EH (cell line): ENCODE measurements at regions not wholly inside any gene's neighbourhood (a gene's known extent, or its start where the extent isn't known, plus 50 kb on each side); places are given as distances from the start of the nearest gene placed in this dataset.

Experiments used
- DNase-seq: peaks from one replicate; pipeline ENCODE4 v3.0.0-alpha.2; 2015; ENCODE audit warnings: low read depth

GRCh38 chr12:126362964-126363363 lies 1297.7 kb downstream of the AACS start:
- DNase-seq: no peak

- peak; percentile 47 for DNase-seq
These were observed 1304.5 kb downstream of the AACS start for GRCh38 chr12:126369487-126370463.

GRCh38 chr12:126383506-126383905 lies 1318.3 kb downstream of the AACS start:
- DNase-seq: no peak

GRCh38 chr12:126384026-126384564 lies 1318.9 kb downstream of the AACS start:
- no peak for DNase-seq

- peak; percentile 13 for DNase-seq
These were observed 1320.5 kb downstream of the AACS start for GRCh38 chr12:126385785-126386184.

GRCh38 chr12:126389220-126389841 lies 1324.1 kb downstream of the AACS start:
- DNase-seq: peak; percentile 43

- DNase-seq: peak; percentile 1
These were observed 1324.7 kb downstream of the AACS start for GRCh38 chr12:126389961-126390360.

GRCh38 chr12:126390969-126391566 lies 1325.8 kb downstream of the AACS start:
- no peak for DNase-seq

GRCh38 chr12:126396536-126396935 lies 1331.3 kb downstream of the AACS start:
- DNase-seq: no peak

GRCh38 chr12:126397071-126397581 lies 1331.9 kb downstream of the AACS start:
- no peak for DNase-seq

- no peak for DNase-seq
These were observed 1332.4 kb downstream of the AACS start for GRCh38 chr12:126397660-126398059.

- DNase-seq: no peak
These were observed 1335.6 kb downstream of the AACS start for GRCh38 chr12:126400831-126401230.

- no peak for DNase-seq
These were observed 1339.2 kb downstream of the AACS start for GRCh38 chr12:126404293-126404881.

- peak; percentile 0 for DNase-seq
These were observed 1353.2 kb downstream of the AACS start for GRCh38 chr12:126418400-126418799.

- no peak for DNase-seq
These were observed 1353.9 kb downstream of the AACS start for GRCh38 chr12:126419131-126419530.

- no peak for DNase-seq
These were observed 1359.5 kb downstream of the AACS start for GRCh38 chr12:126424696-126425095.

GRCh38 chr12:126425264-126425663 lies 1360.0 kb downstream of the AACS start:
- DNase-seq: no peak

GRCh38 chr12:126428769-126429168 lies 1363.5 kb downstream of the AACS start:
- no peak for DNase-seq

- DNase-seq: no peak
These were observed 1365.7 kb downstream of the AACS start for GRCh38 chr12:126430921-126431320.

- DNase-seq: no peak
These were observed 1366.5 kb downstream of the AACS start for GRCh38 chr12:126431767-126432166.

- no peak for DNase-seq
These were observed 1367.5 kb downstream of the AACS start for GRCh38 chr12:126432780-126433179.

- no peak for DNase-seq
These were observed 1369.3 kb downstream of the AACS start for GRCh38 chr12:126434412-126434985.
